ENCODE measurements at regions not wholly inside any gene's neighbourhood (a gene's known extent, or its start where the extent isn't known, plus 50 kb on each side); places are given as distances from the start of the nearest gene placed in this dataset.
"Not testable (repeated sequence)": the region's sequence is repeated elsewhere in the genome, so short reads cannot be mapped to it uniquely, and the experiment has no call there.

DNA sequence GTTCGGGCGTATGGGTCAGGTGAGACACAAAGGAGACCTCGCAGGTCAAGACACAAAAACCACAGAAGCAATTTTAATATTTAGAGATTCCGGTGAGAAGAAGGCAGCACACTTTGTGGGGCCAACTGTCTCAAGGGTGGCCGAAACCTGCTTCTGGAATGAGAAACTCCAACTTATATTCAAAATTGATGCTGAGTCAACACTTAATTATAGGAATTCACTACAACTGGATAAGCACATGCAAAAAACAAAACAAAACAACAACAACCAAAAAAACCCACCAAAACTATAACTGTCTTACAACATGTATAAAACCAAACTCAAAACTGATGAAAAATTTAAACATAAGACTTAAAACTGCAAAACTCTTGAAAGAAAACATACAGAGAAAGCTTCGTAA lies 593.3 kb downstream of the POM121L12 start:
- Histone ChIP-seq H3K9ac (no peak overlapping the region), H4K20me1 (ENCODE audit: insufficient read depth) (no peaks in the 10 kb centered on the region), H3K4me2 (no peak overlapping the region), H3K27me3 (ENCODE audit: insufficient read depth, low read depth) (no peaks in the 10 kb centered on the region), H3K4me1 (ENCODE audit: low read depth, poor library complexity, severe bottlenecking) (no peaks in the 10 kb centered on the region), H3K4me3 (IDR thresholded peaks at IDR 0.05; ENCODE audit: insufficient read depth, low read depth, low read length) (no peak overlapping the region), H3K36me3 (ENCODE audit: insufficient read depth) (no peaks in the 10 kb centered on the region), H3K27ac (no peak overlapping the region), H3K79me2 (ENCODE audit: insufficient read depth, low read depth) (no peaks in the 10 kb centered on the region), H2AFZ (ENCODE audit: low read depth) (no peak overlapping the region)
- TF ChIP-seq, protein P1, sequence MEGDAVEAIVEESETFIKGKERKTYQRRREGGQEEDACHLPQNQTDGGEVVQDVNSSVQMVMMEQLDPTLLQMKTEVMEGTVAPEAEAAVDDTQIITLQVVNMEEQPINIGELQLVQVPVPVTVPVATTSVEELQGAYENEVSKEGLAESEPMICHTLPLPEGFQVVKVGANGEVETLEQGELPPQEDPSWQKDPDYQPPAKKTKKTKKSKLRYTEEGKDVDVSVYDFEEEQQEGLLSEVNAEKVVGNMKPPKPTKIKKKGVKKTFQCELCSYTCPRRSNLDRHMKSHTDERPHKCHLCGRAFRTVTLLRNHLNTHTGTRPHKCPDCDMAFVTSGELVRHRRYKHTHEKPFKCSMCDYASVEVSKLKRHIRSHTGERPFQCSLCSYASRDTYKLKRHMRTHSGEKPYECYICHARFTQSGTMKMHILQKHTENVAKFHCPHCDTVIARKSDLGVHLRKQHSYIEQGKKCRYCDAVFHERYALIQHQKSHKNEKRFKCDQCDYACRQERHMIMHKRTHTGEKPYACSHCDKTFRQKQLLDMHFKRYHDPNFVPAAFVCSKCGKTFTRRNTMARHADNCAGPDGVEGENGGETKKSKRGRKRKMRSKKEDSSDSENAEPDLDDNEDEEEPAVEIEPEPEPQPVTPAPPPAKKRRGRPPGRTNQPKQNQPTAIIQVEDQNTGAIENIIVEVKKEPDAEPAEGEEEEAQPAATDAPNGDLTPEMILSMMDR (conservative IDR thresholded peaks at IDR 0.05; ENCODE audit: low read depth, low read length), result no peak

DNA sequence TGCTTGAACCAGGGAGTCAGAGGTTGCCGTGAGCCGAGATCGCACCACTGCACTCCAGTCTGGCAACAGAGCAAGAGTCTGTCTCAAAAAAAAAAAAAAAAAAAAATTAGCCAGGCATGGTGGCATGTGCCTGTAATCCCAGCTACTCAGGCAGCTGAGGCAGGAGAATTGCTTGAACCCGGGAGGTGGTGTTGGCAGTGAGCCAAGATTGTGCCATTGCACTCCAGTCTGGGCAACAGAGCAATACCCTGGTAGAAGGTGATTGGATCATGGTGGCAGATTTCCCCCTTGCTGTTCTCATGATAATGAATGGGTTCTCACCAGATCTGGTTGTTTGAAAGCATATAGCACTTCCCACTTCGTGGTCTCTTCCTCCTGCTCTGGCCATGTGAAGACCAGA lies 599.8 kb downstream of the POM121L12 start:
- H3K9ac ChIP-seq; H3K4me3 ChIP-seq (IDR thresholded peaks at IDR 0.05; ENCODE audit: insufficient read depth, low read depth, low read length); H3K36me3 ChIP-seq (ENCODE audit: insufficient read depth); H3K4me2 ChIP-seq; H3K79me2 ChIP-seq (ENCODE audit: insufficient read depth, low read depth); H2AFZ ChIP-seq (ENCODE audit: low read depth); H3K27ac ChIP-seq; H4K20me1 ChIP-seq (ENCODE audit: insufficient read depth); H3K4me1 ChIP-seq (ENCODE audit: low read depth, poor library complexity, severe bottlenecking); H3K27me3 ChIP-seq (ENCODE audit: insufficient read depth, low read depth): not testable (repeated sequence)

DNA sequence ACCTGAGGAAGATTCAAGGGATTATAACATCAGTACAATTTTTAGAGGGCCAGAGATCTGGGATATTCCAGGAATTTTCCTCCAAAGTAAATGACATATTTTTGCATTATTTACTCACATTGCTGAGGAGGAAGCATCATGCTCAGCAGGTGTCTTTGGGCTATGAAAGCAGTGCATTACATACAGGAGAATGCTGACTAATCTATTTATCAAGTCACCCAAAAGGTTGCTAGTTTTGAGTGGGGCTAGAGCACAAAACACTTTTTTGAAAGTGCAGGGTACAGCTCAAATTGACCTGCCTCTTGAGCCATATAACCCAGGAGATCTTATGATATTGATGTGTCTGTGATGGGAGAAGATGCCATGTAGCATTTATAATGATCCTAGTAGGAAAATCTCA lies 603.1 kb downstream of the POM121L12 start:
- Histone ChIP-seq H3K27ac (no peak overlapping the region), H3K4me2 (no peak overlapping the region), H3K4me1 (ENCODE audit: low read depth, poor library complexity, severe bottlenecking) (no peaks in the 10 kb centered on the region), H3K4me3 (IDR thresholded peaks at IDR 0.05; ENCODE audit: insufficient read depth, low read depth, low read length) (no peak overlapping the region), H3K27me3 (ENCODE audit: insufficient read depth, low read depth) (no peaks in the 10 kb centered on the region), H4K20me1 (ENCODE audit: insufficient read depth) (no peaks in the 10 kb centered on the region), H3K79me2 (ENCODE audit: insufficient read depth, low read depth) (no peaks in the 10 kb centered on the region), H3K9ac (no peak overlapping the region), H2AFZ (ENCODE audit: low read depth) (no peak overlapping the region), H3K36me3 (ENCODE audit: insufficient read depth) (no peaks in the 10 kb centered on the region)
- TF ChIP-seq, protein P1 (conservative IDR thresholded peaks at IDR 0.05; ENCODE audit: low read depth, low read length), result no peak

DNA sequence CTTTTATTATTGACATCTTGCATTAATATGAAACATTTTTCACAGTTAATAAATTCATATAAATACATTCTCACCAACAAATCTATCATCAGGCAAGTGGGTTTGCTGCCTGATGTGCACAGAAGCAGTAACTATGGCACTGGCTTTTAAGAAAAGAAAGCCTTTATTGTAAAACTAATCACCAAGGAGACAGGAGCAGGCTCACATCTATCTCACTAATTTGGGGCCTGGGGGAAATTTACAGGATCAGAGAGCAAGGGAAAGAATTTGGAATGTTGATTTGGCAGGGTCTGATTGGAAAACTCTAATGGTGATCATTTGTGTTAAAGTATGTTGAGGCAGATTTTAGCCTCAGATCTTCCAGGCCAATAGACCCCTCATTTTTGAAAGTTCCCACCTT lies 605.7 kb downstream of the POM121L12 start:
- no peak overlapping the region for H3K4me2 ChIP-seq
- no peak overlapping the region for H3K4me3 ChIP-seq (IDR thresholded peaks at IDR 0.05; ENCODE audit: insufficient read depth, low read depth, low read length)
- H3K79me2 ChIP-seq (ENCODE audit: insufficient read depth, low read depth), result no peaks in the 10 kb centered on the region
- no peaks in the 10 kb centered on the region for H3K4me1 ChIP-seq (ENCODE audit: low read depth, poor library complexity, severe bottlenecking)
- H3K27me3 ChIP-seq (ENCODE audit: insufficient read depth, low read depth), result no peaks in the 10 kb centered on the region
- no peaks in the 10 kb centered on the region for H3K36me3 ChIP-seq (ENCODE audit: insufficient read depth)
- no peak overlapping the region for H2AFZ ChIP-seq (ENCODE audit: low read depth)
- no peak overlapping the region for H3K9ac ChIP-seq
- no peaks in the 10 kb centered on the region for H4K20me1 ChIP-seq (ENCODE audit: insufficient read depth)
- no peak overlapping the region for H3K27ac ChIP-seq
- TF ChIP-seq, protein P1 (conservative IDR thresholded peaks at IDR 0.05; ENCODE audit: low read depth, low read length), result no peak

DNA sequence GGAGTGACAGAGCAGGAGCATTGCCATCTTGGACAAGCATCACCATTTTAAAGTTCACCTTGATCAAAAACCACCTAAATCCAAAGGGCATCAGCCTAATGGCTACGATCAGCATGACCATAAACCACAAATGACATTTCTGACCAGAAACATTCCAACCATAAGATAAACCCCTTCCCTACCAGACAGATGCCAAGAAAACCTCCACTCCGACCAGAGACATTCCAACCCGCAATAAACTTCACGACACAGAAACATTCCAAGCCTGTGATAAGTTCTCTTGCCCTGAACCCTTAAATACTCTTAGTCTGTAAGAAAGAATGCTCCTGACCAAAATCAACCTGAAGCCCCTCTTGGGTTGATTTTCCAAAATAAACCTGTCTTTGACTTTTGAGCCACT lies 606.9 kb downstream of the POM121L12 start:
- no peaks in the 10 kb centered on the region for H3K79me2 ChIP-seq (ENCODE audit: insufficient read depth, low read depth)
- no peaks in the 10 kb centered on the region for H3K36me3 ChIP-seq (ENCODE audit: insufficient read depth)
- TF ChIP-seq, protein P1 (conservative IDR thresholded peaks at IDR 0.05; ENCODE audit: low read depth, low read length), result no peak
- H3K4me1 ChIP-seq (ENCODE audit: low read depth, poor library complexity, severe bottlenecking), result no peaks in the 10 kb centered on the region
- no peak overlapping the region for H3K4me3 ChIP-seq (IDR thresholded peaks at IDR 0.05; ENCODE audit: insufficient read depth, low read depth, low read length)
- no peak overlapping the region for H3K9ac ChIP-seq
- H3K27me3 ChIP-seq (ENCODE audit: insufficient read depth, low read depth), result no peaks in the 10 kb centered on the region
- H3K4me2 ChIP-seq, result no peak overlapping the region
- no peak overlapping the region for H2AFZ ChIP-seq (ENCODE audit: low read depth)
- H4K20me1 ChIP-seq (ENCODE audit: insufficient read depth), result no peaks in the 10 kb centered on the region
- no peak overlapping the region for H3K27ac ChIP-seq

All from KMS-11 (cell line).